ENCODE measurements at regions not wholly inside any gene's neighbourhood (a gene's known extent, or its start where the extent isn't known, plus 50 kb on each side); places are given as distances from the start of the nearest gene placed in this dataset.

DNA sequence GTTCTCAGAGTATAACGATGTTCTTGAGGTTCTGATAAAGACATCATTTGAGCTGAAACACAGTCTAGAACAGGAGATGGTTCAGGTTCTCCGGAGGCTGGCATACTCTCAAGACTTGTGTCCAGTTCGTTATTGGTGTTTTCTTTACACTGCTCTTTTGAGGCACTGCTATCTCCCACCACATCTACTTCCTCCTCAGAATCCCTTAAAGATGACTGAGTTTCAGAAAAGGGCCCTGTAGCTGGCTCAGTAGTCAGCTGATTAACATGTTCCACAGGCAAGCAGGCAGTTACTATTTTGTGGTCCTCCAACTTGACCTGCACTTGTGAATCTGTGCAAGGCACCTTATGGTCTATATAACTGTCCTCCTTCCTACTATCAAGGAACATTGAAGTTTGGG, 50.2 kb downstream of the ZZZ3 start:
- Histone ChIP-seq H3K36me3 (ENCODE audit: insufficient read depth, low read length) (peaks cover 73% of the 10 kb centered on the region), H3K27me3 (ENCODE audit: insufficient read depth, low read length) (no peaks in the 10 kb centered on the region), H3K9me3 (ENCODE audit: low read length) (no peaks in the 10 kb centered on the region), H2AFZ (ENCODE audit: low read length) (no peak overlapping the region), H3K4me3 (ENCODE audit: low read depth, low read length, poor library complexity, severe bottlenecking) (no peak overlapping the region), H3K4me1 (ENCODE audit: insufficient read depth, low read length, severe bottlenecking) (no peaks in the 10 kb centered on the region), H3K9ac (ENCODE audit: low read length) (no peak overlapping the region), H3K79me2 (ENCODE audit: insufficient read depth, low read length) (no peaks in the 10 kb centered on the region), H3K27ac (ENCODE audit: low read depth, low read length, poor library complexity, severe bottlenecking) (no peak overlapping the region), H4K20me1 (ENCODE audit: insufficient read depth, low read length) (no peaks in the 10 kb centered on the region), H3K9me2 (ENCODE audit: low read depth, low read length) (no peaks in the 10 kb centered on the region), H3F3A (ENCODE audit: insufficient read depth, low read length) (no peaks in the 10 kb centered on the region), H3K4me2 (ENCODE audit: low read length) (no peak overlapping the region)
- no peak for TF ChIP-seq EZH2 (IDR thresholded peaks at IDR 0.05; ENCODE audit: borderline replicate concordance, low read length)
- TF ChIP-seq, protein P1, sequence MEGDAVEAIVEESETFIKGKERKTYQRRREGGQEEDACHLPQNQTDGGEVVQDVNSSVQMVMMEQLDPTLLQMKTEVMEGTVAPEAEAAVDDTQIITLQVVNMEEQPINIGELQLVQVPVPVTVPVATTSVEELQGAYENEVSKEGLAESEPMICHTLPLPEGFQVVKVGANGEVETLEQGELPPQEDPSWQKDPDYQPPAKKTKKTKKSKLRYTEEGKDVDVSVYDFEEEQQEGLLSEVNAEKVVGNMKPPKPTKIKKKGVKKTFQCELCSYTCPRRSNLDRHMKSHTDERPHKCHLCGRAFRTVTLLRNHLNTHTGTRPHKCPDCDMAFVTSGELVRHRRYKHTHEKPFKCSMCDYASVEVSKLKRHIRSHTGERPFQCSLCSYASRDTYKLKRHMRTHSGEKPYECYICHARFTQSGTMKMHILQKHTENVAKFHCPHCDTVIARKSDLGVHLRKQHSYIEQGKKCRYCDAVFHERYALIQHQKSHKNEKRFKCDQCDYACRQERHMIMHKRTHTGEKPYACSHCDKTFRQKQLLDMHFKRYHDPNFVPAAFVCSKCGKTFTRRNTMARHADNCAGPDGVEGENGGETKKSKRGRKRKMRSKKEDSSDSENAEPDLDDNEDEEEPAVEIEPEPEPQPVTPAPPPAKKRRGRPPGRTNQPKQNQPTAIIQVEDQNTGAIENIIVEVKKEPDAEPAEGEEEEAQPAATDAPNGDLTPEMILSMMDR (IDR thresholded peaks at IDR 0.05; ENCODE audit: low read length) = no peak

DNA sequence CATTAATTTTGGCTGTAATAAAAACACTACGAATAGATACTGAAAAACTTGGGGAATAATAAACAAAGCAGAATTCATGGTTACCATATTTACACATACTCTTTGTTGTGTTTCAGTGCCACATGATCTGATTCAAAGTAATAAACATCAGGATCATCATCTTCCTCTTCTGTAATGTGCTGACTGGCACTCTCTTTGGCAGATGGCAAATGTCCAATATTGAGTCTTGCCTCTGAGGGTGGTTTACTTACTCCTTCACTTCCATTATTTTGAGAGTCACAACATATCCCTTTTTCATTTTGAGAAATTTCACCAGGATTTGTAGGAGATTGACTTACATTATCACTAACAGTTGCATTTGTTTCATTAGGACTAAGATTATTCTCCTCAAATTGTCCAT, 50.7 kb downstream of the ZZZ3 start:
- Histone ChIP-seq H3K4me3 (ENCODE audit: low read depth, low read length, poor library complexity, severe bottlenecking) (no peak overlapping the region), H3K9me3 (ENCODE audit: low read length) (no peaks in the 10 kb centered on the region), H3K27me3 (ENCODE audit: insufficient read depth, low read length) (no peaks in the 10 kb centered on the region), H3K79me2 (ENCODE audit: insufficient read depth, low read length) (no peaks in the 10 kb centered on the region), H2AFZ (ENCODE audit: low read length) (no peak overlapping the region), H3K36me3 (ENCODE audit: insufficient read depth, low read length) (peaks cover 72% of the 10 kb centered on the region), H3K4me2 (ENCODE audit: low read length) (no peak overlapping the region), H3F3A (ENCODE audit: insufficient read depth, low read length) (no peaks in the 10 kb centered on the region), H4K20me1 (ENCODE audit: insufficient read depth, low read length) (no peaks in the 10 kb centered on the region), H3K9me2 (ENCODE audit: low read depth, low read length) (no peaks in the 10 kb centered on the region), H3K27ac (ENCODE audit: low read depth, low read length, poor library complexity, severe bottlenecking) (no peak overlapping the region), H3K4me1 (ENCODE audit: insufficient read depth, low read length, severe bottlenecking) (no peaks in the 10 kb centered on the region), H3K9ac (ENCODE audit: low read length) (no peak overlapping the region)
- no peak for TF ChIP-seq EZH2 (IDR thresholded peaks at IDR 0.05; ENCODE audit: borderline replicate concordance, low read length)
- TF ChIP-seq, protein P1 (IDR thresholded peaks at IDR 0.05; ENCODE audit: low read length) = no peak

DNA sequence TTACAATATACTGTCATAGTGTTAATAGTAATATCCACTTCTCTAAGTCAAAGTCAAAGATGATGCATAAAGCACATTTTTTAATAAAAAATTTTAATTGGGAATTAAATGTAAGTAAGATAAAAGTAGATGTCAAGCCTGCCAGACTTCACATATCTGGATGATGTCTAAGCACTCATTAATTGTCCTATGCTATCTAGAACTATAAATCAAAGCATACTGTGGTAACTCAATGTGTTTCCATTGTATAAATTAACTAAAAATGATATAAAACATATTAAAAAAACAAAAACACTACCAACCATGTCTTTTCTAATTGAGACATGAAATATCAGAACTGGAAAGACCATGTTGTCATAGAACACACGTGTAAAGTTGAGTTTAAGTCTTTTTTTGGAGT, 51.2 kb downstream of the ZZZ3 start:
- H4K20me1 ChIP-seq (ENCODE audit: insufficient read depth, low read length) = no peaks in the 10 kb centered on the region
- H3K27ac ChIP-seq (ENCODE audit: low read depth, low read length, poor library complexity, severe bottlenecking) = no peak overlapping the region
- H3K9me3 ChIP-seq (ENCODE audit: low read length) = no peaks in the 10 kb centered on the region
- H3K4me2 ChIP-seq (ENCODE audit: low read length) = no peak overlapping the region
- H3K9ac ChIP-seq (ENCODE audit: low read length) = no peak overlapping the region
- no peak overlapping the region for H2AFZ ChIP-seq (ENCODE audit: low read length)
- peaks cover 74% of the 10 kb centered on the region for H3K36me3 ChIP-seq (ENCODE audit: insufficient read depth, low read length)
- no peaks in the 10 kb centered on the region for H3K79me2 ChIP-seq (ENCODE audit: insufficient read depth, low read length)
- no peaks in the 10 kb centered on the region for H3K27me3 ChIP-seq (ENCODE audit: insufficient read depth, low read length)
- no peak for TF ChIP-seq EZH2 (IDR thresholded peaks at IDR 0.05; ENCODE audit: borderline replicate concordance, low read length)
- TF ChIP-seq, protein P1 (IDR thresholded peaks at IDR 0.05; ENCODE audit: low read length) = no peak
- no peak overlapping the region for H3K4me3 ChIP-seq (ENCODE audit: low read depth, low read length, poor library complexity, severe bottlenecking)
- H3F3A ChIP-seq (ENCODE audit: insufficient read depth, low read length) = no peaks in the 10 kb centered on the region
- H3K9me2 ChIP-seq (ENCODE audit: low read depth, low read length) = no peaks in the 10 kb centered on the region
- no peaks in the 10 kb centered on the region for H3K4me1 ChIP-seq (ENCODE audit: insufficient read depth, low read length, severe bottlenecking)

All from OCI-LY1 (cell line).